IPS-NIHi7 (cell line): ENCODE measurements at regions not wholly inside any gene's neighbourhood (a gene's known extent, or its start where the extent isn't known, plus 50 kb on each side); places are given as distances from the start of the nearest gene placed in this dataset.
"Not testable (repeated sequence)": the region's sequence is repeated elsewhere in the genome, so short reads cannot be mapped to it uniquely, and the experiment has no call there.

Source experiments
- DNase-seq: peaks from one replicate; pipeline ENCODE4 v3.0.0; 2012; ENCODE audit warnings: mixed read lengths; ENCODE audit errors: extremely low spot score

DNA sequence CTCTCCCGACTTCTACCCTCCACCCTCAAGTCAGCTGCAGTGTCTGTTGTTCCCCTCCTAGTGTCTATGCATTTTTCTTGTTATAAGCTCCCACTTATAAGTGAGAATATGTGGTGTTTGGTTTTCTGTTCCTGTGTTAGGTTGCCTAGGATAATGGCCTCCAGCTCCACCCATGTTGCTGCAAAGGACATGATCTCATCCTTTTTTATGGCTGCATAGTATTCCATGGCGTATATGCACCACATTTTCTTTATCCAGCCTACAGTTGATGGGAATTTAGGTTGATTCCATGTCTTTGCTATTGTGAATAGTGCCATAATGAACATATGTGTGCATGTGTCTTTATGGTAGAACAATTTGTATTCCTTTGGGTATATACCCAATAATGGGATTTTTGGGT, 80.7 kb downstream of the SPTSSA start:
- DNase-seq = not testable (repeated sequence)

GRCh38 chr14:34380471-34380845, 81.6 kb downstream of the SPTSSA start:
- no peak for DNase-seq

DNA sequence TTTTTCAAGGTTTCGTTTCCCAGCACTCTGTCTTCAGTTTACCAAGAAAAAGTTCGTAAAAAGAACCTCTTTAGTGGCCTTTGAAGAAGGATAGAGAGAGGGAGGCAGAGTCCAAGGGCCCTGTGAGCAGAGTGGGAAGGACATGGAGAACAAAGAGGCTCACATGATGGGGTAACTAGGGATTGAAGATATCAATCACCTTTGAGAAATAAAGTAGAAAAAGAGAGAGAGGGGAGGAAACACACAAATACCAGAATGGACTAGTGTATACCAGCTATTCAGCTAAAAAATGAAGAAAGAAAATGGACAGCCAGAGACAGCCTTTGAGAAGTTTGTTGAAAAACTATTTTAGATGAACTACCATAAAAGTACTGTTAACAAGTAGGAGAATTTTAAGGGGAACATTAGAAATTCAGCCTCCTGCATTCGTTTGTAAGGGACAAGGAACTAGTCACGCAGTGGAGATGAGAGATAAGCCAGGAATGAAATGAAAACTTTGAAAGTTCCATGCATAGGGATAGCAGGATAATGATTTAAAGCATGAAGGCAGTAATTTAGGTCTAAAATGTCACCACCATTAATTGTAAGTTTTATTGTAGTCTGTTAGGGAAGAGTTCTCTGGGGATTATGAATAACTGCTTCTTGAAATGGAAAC, 82.1 kb downstream of the SPTSSA start:
- no peak for DNase-seq

GRCh38 chr14:34376649-34377267, 85.3 kb downstream of the SPTSSA start:
- DNase-seq = no peak

DNA sequence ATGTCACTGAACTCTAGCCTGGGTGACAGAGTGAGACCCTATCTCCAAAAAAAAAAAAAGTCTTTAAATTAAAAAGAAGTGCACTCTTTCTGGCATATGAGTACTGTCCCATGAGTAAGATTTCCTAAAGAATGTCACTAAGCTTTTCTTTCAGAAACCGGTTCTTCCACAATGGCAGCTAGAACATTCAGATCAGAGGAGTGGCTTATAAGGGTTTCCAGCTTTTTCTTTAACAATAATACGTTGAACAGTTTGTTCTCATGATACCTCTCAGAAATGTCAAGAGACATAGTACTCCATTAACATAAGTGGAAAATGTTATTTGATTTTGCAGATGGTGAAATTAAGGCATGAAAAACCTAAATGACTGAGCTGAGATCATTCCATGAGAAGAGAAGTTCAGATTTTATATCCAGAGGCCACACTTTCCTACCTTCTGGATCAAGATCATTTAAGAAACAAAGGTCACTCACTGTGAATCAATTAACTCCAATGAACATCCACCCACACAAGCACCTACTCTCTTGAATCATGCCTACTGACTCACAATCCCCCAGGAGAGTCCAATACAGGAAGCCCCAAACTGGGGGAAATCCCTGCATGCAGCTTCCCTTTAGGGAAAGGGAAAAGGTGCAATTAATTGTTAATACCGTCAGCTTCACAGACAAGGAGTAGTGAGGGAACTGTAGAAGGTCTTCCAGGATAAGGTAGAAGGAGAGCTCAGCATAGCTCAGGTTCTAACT, 86.9 kb downstream of the SPTSSA start:
- no peak for DNase-seq

DNA sequence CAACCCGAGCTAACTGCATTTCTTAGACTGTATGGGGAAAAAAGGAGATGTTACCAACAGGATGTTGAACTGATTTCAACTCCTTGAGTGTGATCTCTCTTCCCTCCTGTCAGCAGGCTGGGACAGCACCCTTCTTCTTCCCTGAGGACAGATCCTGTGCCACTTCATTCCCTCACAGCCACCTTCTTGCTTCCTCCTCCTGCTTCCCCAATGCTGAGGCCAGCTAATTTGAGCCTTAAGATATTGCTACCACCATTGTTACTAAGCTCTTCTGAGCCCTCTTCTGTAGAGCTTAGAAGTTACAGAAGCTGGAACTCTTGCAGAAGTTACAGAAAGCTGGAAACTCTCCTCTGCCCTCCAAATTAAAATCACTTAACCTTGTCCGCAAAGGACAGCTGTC, 88.8 kb downstream of the SPTSSA start:
- no peak for DNase-seq

DNA sequence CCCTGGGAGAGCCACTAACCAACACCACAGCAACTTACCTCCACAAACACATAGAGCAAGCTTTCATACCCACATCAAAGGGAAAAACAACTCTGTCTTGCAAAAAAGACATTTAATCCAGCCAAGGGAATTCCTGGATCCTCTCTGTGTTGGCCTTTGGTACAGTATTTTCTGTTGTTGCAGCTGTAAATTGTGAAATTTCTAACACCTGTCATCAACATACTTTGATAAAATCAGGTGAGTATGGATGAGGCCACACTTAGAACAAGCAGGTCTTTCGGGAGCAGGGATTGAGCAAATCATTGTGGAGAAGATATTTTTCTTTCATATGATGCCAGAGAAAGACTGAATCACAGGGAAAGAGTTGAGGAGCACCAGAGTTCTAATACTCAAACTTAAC, 89.3 kb downstream of the SPTSSA start:
- no peak for DNase-seq

DNA sequence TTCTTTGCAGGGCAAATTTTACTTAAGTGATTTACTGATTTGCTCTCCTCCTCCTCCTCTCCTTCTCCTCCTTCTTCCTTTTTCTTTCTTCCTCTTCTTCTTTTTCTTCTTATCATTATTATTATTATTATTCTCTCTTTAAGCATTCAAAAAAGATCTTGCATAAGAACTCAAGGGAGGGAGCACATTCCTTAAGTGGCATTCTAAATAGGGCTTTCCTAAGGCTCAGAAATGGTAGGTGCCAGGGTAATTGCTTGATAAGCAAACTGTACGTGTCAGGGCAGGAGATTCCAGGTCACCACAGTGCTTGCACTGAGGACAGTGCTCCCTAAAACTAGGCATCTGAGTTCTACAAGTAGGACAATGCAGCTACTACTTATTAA, 92.4 kb downstream of the SPTSSA start:
- no peak for DNase-seq

DNA sequence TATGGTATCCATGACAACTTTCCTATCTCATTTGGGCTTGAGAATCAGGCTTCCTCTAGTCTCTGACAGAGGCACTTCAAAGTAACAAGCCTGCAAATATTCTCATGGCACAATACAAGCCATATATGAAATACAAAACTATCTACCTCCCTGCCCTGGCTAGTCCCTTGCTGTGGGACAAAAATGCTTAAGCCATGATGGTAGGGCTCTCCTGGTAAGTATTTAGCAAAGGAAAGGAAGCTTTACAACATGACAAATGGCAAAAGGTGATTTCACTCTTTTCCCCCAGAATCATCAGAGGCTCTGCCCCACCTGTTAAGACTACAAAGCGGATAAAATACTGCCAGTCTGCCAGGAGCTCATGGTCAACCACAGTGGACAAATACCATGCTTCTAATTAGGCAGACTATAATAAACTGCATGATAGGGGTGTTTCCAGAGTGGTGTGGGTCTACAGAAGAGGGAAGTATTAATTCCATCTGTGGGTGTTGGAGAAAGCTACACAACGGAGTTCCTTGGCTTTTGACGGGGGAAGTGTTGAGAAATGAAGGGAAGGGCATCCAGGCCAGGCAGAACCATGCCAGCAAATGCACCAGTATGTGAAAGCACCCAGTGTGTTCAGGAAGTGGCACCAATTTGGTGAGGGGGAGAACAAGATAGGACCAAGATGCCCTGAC, 92.9 kb downstream of the SPTSSA start:
- no peak for DNase-seq

DNA sequence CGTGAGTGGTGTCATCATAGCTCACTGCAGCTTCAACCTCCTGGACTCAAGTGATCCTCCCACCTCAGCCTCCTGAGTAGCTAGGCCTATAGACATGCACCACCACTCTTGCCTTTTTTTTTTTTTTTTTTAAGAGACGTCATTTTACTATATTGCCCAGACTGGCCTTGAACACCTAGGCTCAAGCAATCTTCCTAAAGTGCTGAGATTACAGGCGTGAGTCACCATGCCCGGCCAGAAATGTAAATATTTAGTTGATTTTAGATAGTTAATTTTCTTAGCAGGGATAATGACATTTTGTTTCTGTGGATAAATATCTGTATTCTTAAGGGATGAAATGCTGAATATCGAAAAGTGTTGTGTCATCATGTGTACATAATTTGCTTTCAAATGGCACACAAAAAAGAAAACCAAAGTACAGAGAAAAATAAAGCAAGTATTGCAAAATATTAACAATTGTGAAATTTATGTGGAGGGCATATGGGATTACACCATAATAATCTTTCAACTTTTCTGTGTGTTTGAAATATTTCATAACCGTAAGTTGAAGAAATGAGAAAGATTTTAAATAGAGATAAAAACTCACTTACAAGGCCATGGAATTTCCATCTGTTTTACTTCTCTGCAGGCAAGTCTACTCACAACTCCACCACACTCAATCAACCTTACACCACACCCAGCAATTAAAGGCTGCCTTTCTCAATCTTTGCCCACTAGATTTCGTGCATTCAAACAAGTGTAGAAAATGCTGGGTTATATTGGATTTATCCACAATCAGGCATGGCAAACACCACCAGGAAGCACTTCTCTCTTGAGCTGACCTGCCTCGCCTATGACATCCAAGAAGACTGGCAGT, 93.7 kb downstream of the SPTSSA start:
- no peak for DNase-seq

GRCh38 chr14:34365309-34365915, 96.6 kb downstream of the SPTSSA start:
- DNase-seq = no peak

DNA sequence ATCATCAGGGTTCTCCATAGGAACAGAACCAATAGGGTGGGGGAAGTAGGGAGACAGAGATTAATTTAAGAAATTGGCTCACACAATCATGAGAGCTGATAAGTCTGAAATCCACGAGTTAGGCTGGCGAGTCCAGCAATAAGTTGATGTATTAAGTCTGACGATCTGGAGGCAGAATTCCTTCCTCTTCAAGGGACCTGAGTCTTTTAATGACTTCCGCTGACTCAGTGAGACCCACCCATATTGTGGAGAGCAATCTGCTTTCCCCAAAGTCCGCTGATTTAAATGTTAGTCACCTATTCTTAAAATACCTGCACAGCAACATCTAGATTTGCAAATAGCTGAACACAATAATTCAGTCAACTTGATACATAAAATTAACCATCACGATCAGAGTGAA, 97.8 kb downstream of the SPTSSA start:
- DNase-seq = no peak

DNA sequence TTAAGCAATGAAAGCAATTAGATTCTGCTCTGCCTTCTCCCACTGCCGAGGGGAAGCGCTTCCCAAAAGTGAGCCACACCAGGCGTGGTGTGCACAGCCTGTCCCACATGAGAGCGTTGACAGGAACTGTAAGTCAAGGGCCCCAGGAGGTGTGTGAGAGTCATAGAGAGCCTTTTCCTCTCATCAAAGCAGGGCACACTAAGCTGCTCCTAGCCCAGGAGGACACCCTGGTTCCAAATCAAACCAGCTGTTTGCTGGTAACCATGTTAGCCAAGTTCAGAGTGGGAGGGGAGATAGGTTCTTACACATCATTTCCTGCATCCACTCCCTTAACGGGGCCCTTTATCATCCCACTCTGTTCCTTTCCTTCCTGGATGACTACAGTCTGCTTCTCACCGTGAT, 98.3 kb downstream of the SPTSSA start:
- no peak for DNase-seq

DNA sequence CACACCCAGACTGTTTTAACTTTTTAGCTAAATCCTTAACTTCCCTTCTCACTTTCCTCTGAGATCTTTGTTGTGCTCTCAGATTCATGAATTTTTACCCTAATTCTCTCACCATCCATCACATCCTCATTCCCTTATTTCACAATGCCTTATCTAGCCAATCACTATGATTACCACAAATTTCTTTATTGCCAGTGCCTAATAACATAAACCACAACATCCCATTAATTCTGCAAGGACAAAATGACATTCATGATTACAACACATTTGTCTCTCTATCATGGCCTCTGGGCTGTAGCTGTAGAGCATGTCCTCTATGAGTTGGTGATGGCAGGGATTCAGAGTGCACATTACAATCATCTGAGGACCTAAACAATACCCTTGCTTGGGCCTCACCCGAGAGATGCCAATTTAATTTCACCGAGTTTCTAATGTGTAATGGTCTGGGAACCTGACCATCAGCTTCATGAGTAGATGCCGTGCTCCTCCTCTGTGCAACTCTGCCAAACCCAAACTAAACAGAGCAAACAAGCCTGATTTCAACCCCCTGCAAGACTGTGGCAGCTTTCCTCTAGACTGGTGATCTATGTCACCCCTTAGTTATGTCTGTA, 99.3 kb downstream of the SPTSSA start:
- DNase-seq = no peak

GRCh38 chr14:34361504-34362011, 100.5 kb downstream of the SPTSSA start:
- no peak for DNase-seq

GRCh38 chr14:34359420-34360117, 102.5 kb downstream of the SPTSSA start:
- DNase-seq = no peak

DNA sequence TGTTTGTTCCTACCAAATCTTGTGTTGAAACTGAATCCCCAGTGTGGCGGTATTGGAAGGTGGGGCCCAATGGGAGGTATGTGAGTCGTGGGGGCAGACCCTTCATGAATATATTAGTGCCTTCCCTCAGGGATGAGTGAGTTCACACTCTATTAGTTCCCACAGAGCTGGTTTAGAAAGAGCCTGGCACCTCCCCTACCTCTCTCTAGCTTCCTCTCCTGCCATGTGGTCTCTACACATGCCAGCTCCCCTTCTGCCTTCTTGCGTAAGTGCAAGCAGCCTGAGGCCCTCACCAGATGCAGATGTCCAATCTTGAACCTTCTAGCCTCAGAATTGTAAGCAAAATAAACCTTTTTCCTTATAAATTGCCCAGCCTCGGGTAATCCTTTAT, 105.8 kb downstream of the SPTSSA start:
- DNase-seq = no peak

- no peak for DNase-seq
These were observed 106.3 kb downstream of the SPTSSA start for GRCh38 chr14:34355584-34356263.

DNA sequence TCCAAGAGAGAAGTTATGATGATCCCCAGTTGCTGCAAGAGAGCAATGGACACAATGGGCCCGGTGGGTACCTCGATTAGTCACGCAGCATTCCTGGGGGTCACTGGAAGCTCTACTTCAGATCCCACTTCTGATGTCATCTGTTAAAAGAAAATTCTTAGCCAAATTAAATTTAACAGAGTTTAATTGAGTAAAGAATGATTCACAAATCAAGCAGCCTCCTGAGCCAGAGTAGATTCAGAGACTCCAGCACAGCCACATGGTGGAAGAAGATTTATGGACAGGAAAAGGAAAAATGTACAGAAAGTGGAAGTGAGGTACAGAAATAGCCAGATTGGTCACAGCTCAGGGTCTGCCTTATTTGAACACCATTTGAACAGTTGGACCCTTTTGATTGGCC, 107.5 kb downstream of the SPTSSA start:
- DNase-seq = no peak
